ENCODE measurements at regions not wholly inside any gene's neighbourhood (a gene's known extent, or its start where the extent isn't known, plus 50 kb on each side); places are given as distances from the start of the nearest gene placed in this dataset.

DNA sequence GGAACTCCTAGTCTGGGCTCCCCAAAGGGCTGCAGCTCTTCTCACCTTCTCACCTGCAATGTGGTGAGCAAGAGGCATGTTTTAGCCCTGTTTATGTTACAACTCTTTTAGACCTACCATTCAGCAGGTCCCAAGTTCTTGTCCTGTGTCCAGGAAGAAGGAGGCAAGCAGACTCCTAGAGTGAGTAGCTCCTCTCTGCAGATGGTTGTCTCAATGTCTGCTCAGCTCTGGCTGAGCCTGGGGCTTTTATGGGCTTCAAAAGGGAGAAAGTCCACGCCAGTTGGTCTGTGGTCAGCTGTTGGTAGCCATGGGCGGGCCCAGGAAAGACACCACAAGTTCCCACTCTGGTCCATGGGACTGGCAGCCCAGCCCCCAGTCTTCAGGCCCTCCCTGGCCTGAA, 148.1 kb upstream of the HS6ST1 start:
- H3K27ac ChIP-seq = peak overlapping the region in 1 of 4 donors; percentile 27
- WGBS, 2 donors (ENCODE audit: low coverage in 1 of 2) = no CpG with 5 or more reads among the region's 2 CpGs

DNA sequence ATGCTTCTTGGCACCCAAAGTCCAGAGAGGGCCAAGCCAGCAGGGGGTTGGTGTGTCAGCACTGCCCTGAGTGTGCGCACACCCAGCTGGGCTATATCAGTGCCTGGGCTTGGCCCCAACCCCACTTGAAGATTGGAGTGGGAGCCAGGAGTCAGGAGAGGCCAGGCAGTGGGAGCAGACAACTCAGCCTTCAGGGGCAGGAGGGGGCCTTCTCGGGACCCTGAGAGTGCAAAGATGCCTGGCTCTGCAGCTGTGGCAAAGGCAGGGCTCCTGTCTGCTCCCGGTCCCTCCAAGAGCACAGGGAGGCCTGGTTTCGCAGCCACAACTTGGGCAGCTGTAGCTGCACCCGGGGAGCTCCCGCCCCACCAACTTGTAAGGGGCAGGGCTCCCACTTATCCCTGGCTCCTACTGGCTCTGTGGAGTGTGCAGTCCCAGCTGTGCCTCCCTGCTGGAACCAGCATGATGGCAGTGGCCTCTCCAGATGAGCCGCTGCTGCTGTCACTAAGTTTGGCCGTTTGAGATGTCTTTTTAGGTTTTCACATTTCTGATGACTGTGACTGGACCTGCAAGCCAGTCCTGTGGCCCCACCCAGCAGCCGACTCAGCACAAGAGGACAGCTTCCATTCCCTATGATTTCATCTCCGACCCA, 148.8 kb upstream of the HS6ST1 start:
- Histone ChIP-seq H3K4me1 (peaks cover 0 to 12% (median under 1%) of the 10 kb centered on the region in 3 donors), H3K9me3 (peaks cover 0 to 43% (median 0%) of the 10 kb centered on the region in 3 donors), H3K4me3 (no peak overlapping the region), H3K27ac (no peak overlapping the region), H3K36me3 (no peaks in the 10 kb centered on the region), H3K27me3 (no peaks in the 10 kb centered on the region)
- 93 to 100% methylated on average over 1 to 3 of the region's 10 CpGs for WGBS, 2 donors (ENCODE audit: low coverage in 1 of 2)
- TF ChIP-seq POLR2AphosphoS5 (IDR thresholded peaks at IDR 0.05) = no peak
- TF ChIP-seq, protein P1, sequence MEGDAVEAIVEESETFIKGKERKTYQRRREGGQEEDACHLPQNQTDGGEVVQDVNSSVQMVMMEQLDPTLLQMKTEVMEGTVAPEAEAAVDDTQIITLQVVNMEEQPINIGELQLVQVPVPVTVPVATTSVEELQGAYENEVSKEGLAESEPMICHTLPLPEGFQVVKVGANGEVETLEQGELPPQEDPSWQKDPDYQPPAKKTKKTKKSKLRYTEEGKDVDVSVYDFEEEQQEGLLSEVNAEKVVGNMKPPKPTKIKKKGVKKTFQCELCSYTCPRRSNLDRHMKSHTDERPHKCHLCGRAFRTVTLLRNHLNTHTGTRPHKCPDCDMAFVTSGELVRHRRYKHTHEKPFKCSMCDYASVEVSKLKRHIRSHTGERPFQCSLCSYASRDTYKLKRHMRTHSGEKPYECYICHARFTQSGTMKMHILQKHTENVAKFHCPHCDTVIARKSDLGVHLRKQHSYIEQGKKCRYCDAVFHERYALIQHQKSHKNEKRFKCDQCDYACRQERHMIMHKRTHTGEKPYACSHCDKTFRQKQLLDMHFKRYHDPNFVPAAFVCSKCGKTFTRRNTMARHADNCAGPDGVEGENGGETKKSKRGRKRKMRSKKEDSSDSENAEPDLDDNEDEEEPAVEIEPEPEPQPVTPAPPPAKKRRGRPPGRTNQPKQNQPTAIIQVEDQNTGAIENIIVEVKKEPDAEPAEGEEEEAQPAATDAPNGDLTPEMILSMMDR (IDR thresholded peaks at IDR 0.05) = no peak
- ATAC-seq = no peak

More for the DNA sequence above, 148.1 kb upstream of the HS6ST1 start:
- peaks cover 0 to 47% (median 0%) of the 10 kb centered on the region in 3 donors for H3K9me3 ChIP-seq
- TF ChIP-seq, protein P1 (IDR thresholded peaks at IDR 0.05) = no peak
- TF ChIP-seq POLR2AphosphoS5 (IDR thresholded peaks at IDR 0.05) = no peak
- no peak for TF ChIP-seq EP300 (IDR thresholded peaks at IDR 0.05)
- TF ChIP-seq POLR2A (IDR thresholded peaks at IDR 0.05) = no peak
- peaks cover 0 to 9% (median 0%) of the 10 kb centered on the region in 3 donors for H3K4me1 ChIP-seq
- no peaks in the 10 kb centered on the region for H3K27me3 ChIP-seq
- H3K4me3 ChIP-seq = no peak overlapping the region
- no peak for ATAC-seq
- H3K36me3 ChIP-seq = no peaks in the 10 kb centered on the region

DNA sequence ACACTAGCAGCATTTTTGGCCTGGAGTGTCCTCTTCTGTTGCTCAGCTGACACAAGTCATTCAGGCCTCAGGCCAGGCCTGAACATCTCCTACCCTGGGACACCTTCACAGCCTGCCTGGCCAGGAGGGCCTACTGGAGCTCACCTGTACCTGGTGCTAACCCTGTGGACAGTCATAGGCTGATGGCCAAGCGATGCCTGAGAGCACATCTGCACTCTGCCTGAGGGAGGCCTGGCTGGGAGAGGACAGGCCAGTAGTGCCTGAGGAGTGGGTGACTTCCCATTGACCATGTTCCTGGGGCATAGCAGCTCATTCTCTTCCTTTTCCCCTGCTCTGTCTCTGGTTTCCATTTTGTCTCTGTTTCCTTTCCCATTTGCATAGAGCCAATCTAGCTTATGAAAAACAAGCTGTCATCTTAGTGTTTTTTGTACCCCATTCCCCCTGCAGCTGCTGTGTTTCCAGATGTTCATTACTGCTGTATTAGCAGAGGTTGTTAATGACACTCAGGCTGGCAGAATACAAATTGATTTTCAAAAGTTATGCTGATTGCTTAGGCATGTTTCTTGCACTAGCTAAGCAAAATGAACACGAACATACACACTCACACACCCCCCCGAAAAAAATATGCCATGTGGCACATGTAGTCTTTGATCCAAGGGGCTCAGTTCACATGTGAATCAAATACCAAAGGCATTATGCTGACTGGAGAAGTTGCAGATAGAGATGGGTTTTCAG, 149.7 kb upstream of the HS6ST1 start:
- Histone ChIP-seq H3K9me3 (peaks cover 0 to 42% (median 0%) of the 10 kb centered on the region in 3 donors), H3K27ac (no peak overlapping the region), H3K4me1 (peaks cover 0 to 21% (median 8%) of the 10 kb centered on the region in 3 donors), H3K27me3 (no peaks in the 10 kb centered on the region), H3K4me3 (no peak overlapping the region), H3K36me3 (no peaks in the 10 kb centered on the region)
- TF ChIP-seq, protein P1 (IDR thresholded peaks at IDR 0.05) = no peak
- TF ChIP-seq POLR2A (IDR thresholded peaks at IDR 0.05) (no peak), POLR2AphosphoS5 (IDR thresholded peaks at IDR 0.05) (no peak), EP300 (IDR thresholded peaks at IDR 0.05) (no peak)
- 80 to 100% methylated on average over 1 of the region's 3 CpGs for WGBS, 2 donors (ENCODE audit: low coverage in 1 of 2)
- ATAC-seq = no peak

DNA sequence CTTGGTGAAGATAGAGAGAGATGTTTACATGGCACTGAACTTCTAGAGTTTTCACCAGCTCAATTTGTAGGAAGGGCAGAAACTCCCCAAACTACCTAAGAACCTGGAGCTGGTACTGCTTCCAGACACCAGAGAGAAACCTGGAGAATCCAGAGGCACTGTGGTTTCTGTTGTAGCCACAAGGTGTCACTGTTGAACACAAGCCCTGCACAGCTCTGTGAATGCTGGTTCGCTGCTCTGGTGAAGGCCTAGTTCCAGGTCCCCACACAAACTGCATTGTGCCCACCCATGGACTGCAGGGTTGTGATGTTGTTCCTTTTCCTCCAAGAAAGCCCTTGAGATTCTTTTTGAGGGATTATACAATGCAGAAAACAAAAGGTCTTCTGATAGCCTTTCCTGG, 150.5 kb upstream of the HS6ST1 start:
- H3K27me3 ChIP-seq = peaks cover 4% of the 10 kb centered on the region
- WGBS, 2 donors (ENCODE audit: low coverage in 1 of 2) = no CpG with 5 or more reads among the region's 1 CpG

More for the DNA sequence above, 150.5 kb upstream of the HS6ST1 start:
- Histone ChIP-seq H3K4me1 (peaks cover 0 to 29% (median 13%) of the 10 kb centered on the region in 3 donors), H3K36me3 (no peaks in the 10 kb centered on the region), H3K27ac (no peak overlapping the region), H3K4me3 (no peak overlapping the region), H3K9me3 (peaks cover 0 to 42% (median 0%) of the 10 kb centered on the region in 3 donors)
- TF ChIP-seq, protein P1 (IDR thresholded peaks at IDR 0.05) = peak in 1 of 4 experiments; percentile 7
- TF ChIP-seq POLR2AphosphoS5 (IDR thresholded peaks at IDR 0.05) (no peak), POLR2A (IDR thresholded peaks at IDR 0.05) (no peak), EP300 (IDR thresholded peaks at IDR 0.05) (no peak)
- ATAC-seq = no peak

Measured in gastroesophageal sphincter (tissue), 4 donors.